Central memory CD8-positive, alpha-beta T cell (primary cell): ENCODE measurements at regions not wholly inside any gene's neighbourhood (a gene's known extent, or its start where the extent isn't known, plus 50 kb on each side); places are given as distances from the start of the nearest gene placed in this dataset.

ENCODE experiments used
- ATAC-seq: fragments of 150-1000 bp; cut with Tn5 transposase; replicated peaks from 2 replicates; pipeline ENCODE4 v1.10.0; 2022; ENCODE audit warnings: mild to moderate bottlenecking, moderate FRiP score, moderate number of reproducible peaks; ENCODE audit not compliant: poor library complexity, severe bottlenecking; ENCODE audit errors: extremely low read depth
- DNase-seq, 2 donors: peaks; one replicate each; pipeline ENCODE4 v3.0.0; 2021; ENCODE audit warnings: low spot score in 2 of 2
- H3K27ac Mint-ChIP-seq: one replicate; pipeline ENCODE4 v1.8.0; 2022; ENCODE audit warnings: low read depth, mild to moderate bottlenecking, moderate library complexity, mixed read lengths
- H3K27me3 Mint-ChIP-seq: one replicate; pipeline ENCODE4 v1.8.0; 2022; ENCODE audit warnings: mixed read lengths
- H3K36me3 Mint-ChIP-seq: one replicate; pipeline ENCODE4 v1.8.0; 2022; ENCODE audit warnings: mild to moderate bottlenecking, moderate library complexity, mixed read lengths; ENCODE audit not compliant: insufficient read depth
- H3K4me1 Mint-ChIP-seq: one replicate; pipeline ENCODE4 v1.8.0; 2022; ENCODE audit warnings: mixed read lengths
- H3K4me3 Mint-ChIP-seq: one replicate; pipeline ENCODE4 v1.8.0; 2022; ENCODE audit warnings: mild to moderate bottlenecking, moderate library complexity, mixed read lengths
- H3K9me3 Mint-ChIP-seq: one replicate; pipeline ENCODE4 v1.8.0; 2022; ENCODE audit warnings: mixed read lengths

- H3K36me3 Mint-ChIP-seq, result no peaks in the 10 kb centered on the region
- H3K4me3 Mint-ChIP-seq, result no peak overlapping the region
- ATAC-seq (no peak), DNase-seq (no peak)
- H3K27me3 Mint-ChIP-seq, result peaks cover 10% of the 10 kb centered on the region
- H3K27ac Mint-ChIP-seq, result no peak overlapping the region
- peaks cover 6% of the 10 kb centered on the region for H3K4me1 Mint-ChIP-seq
- H3K9me3 Mint-ChIP-seq, result no peaks in the 10 kb centered on the region
Observed at GRCh38 chr5:109947667-109948066, 257.9 kb downstream of the MAN2A1 start.

GRCh38 chr5:109950634-109951033, 260.9 kb downstream of the MAN2A1 start:
- DNase-seq (no peak), ATAC-seq (no peak)
- H3K27ac Mint-ChIP-seq, result no peak overlapping the region
- H3K4me1 Mint-ChIP-seq, result no peaks in the 10 kb centered on the region
- peaks cover 10% of the 10 kb centered on the region for H3K27me3 Mint-ChIP-seq
- no peaks in the 10 kb centered on the region for H3K9me3 Mint-ChIP-seq
- no peak overlapping the region for H3K4me3 Mint-ChIP-seq
- H3K36me3 Mint-ChIP-seq, result no peaks in the 10 kb centered on the region

DNA sequence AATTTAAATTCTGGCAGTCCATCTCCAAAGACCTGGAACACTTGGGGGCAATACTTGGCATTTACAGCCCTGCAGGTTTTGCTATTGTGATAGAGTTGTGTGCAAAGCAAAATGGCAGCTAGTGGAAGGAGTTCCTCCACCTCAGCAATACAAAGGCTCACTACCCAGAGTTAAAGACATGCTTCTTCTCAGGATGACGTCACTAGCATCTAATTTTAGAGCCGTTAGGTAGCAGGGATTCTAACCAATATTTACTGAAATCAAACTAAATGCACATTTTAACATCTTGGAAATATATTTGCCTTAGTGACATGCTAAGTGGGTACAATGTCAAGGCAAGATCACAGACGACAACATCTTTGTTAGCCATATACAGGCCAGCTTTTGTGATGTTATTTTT, 261.6 kb downstream of the MAN2A1 start:
- no peaks in the 10 kb centered on the region for H3K4me1 Mint-ChIP-seq
- H3K27ac Mint-ChIP-seq, result no peak overlapping the region
- peaks cover 10% of the 10 kb centered on the region for H3K27me3 Mint-ChIP-seq
- H3K9me3 Mint-ChIP-seq, result no peaks in the 10 kb centered on the region
- H3K36me3 Mint-ChIP-seq, result no peaks in the 10 kb centered on the region
- H3K4me3 Mint-ChIP-seq, result no peak overlapping the region
- ATAC-seq (no peak), DNase-seq (no peak)

DNA sequence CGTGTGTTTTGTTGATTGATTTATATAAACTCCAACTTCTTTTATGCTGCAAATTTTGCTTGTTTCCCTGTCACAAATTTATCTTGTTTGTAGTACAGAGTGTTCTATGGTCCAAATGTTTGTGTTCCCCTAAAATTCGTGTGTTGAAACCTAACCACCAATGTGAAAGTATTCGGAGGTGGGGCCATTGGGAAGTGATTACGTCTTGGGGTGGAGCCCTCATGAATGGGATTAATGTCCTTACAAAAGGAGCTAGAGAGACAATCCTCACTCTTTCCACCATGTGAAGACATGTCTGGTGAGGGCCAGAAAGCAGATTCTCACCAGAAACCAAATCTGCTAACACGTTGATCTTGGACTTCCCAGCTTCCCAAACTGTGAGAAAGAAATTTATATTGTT, 262.0 kb downstream of the MAN2A1 start:
- Mint-ChIP-seq H3K4me3 (no peak overlapping the region), H3K27me3 (peaks cover 6% of the 10 kb centered on the region), H3K27ac (no peak overlapping the region), H3K4me1 (no peaks in the 10 kb centered on the region), H3K9me3 (no peaks in the 10 kb centered on the region), H3K36me3 (no peaks in the 10 kb centered on the region)
- no peak for DNase-seq
- no peak for ATAC-seq

DNA sequence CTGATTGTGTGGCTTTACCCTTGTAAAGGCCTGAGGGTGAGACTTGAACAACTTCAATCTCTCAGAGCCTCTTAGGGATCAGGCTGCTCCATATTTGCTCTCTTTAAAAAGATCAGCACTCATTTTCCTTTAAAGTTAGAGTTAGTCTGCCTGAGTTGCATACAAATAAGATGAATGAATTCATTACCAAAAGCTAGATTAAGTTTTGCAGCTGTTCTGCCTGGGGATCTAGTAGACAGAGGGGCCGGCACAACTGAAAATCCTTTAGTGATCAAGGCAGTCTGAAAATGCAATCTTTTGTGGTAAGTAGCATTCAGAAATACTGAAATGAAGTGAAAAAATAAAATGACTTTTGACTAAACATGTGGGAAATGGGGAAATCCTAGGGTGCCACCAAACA, 264.0 kb downstream of the MAN2A1 start:
- Mint-ChIP-seq H3K9me3 (no peaks in the 10 kb centered on the region), H3K27ac (no peak overlapping the region), H3K36me3 (no peaks in the 10 kb centered on the region), H3K27me3 (no peaks in the 10 kb centered on the region), H3K4me3 (no peak overlapping the region), H3K4me1 (peaks cover 6% of the 10 kb centered on the region)
- ATAC-seq (no peak), DNase-seq (no peak)

- Mint-ChIP-seq H3K27me3 (no peaks in the 10 kb centered on the region), H3K9me3 (no peaks in the 10 kb centered on the region), H3K4me3 (no peak overlapping the region), H3K4me1 (peaks cover 6% of the 10 kb centered on the region), H3K36me3 (no peaks in the 10 kb centered on the region), H3K27ac (no peak overlapping the region)
- no peak for ATAC-seq
- DNase-seq, result no peak
Observed at GRCh38 chr5:109956884-109957283, 267.2 kb downstream of the MAN2A1 start.

- H3K9me3 Mint-ChIP-seq, result no peaks in the 10 kb centered on the region
- H3K27ac Mint-ChIP-seq, result no peak overlapping the region
- peaks cover 6% of the 10 kb centered on the region for H3K4me1 Mint-ChIP-seq
- ATAC-seq (no peak), DNase-seq (no peak)
- no peaks in the 10 kb centered on the region for H3K27me3 Mint-ChIP-seq
- no peaks in the 10 kb centered on the region for H3K36me3 Mint-ChIP-seq
- H3K4me3 Mint-ChIP-seq, result no peak overlapping the region
Observed at GRCh38 chr5:109958082-109958481, 268.4 kb downstream of the MAN2A1 start.

DNA sequence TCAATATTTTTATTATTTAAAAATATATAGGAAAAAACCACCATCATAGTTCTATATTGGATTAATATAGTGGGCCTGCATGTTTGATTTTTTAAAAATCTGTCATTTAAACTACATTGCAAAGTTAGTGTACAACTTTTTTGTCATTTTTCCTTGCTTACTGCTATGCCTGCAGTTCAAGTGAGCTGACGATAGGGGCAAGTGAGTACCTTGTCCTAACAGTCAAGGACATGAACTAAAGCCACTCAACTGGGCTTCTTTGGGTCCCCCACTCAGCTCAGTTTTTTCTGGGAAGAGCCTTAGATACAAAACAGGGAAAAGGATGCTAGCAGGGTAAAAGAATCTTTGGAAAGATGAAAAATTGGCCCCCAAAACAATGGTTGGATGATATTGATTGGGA, 269.9 kb downstream of the MAN2A1 start:
- Mint-ChIP-seq H3K36me3 (no peaks in the 10 kb centered on the region), H3K27ac (no peak overlapping the region), H3K27me3 (no peaks in the 10 kb centered on the region)

GRCh38 chr5:109961751-109962150, 272.0 kb downstream of the MAN2A1 start:
- ATAC-seq, result no peak
- no peaks in the 10 kb centered on the region for H3K9me3 Mint-ChIP-seq
- no peak overlapping the region for H3K4me3 Mint-ChIP-seq
- peaks cover 6% of the 10 kb centered on the region for H3K4me1 Mint-ChIP-seq
- DNase-seq, result no peak
- H3K36me3 Mint-ChIP-seq, result no peaks in the 10 kb centered on the region
- no peak overlapping the region for H3K27ac Mint-ChIP-seq
- no peaks in the 10 kb centered on the region for H3K27me3 Mint-ChIP-seq

More for the DNA sequence above, 269.9 kb downstream of the MAN2A1 start:
- no peaks in the 10 kb centered on the region for H3K9me3 Mint-ChIP-seq
- DNase-seq (no peak), ATAC-seq (no peak)
- no peak overlapping the region for H3K4me3 Mint-ChIP-seq
- H3K4me1 Mint-ChIP-seq, result peaks cover 6% of the 10 kb centered on the region

- Mint-ChIP-seq H3K36me3 (no peaks in the 10 kb centered on the region), H3K9me3 (no peaks in the 10 kb centered on the region), H3K27me3 (no peaks in the 10 kb centered on the region), H3K27ac (no peak overlapping the region), H3K4me3 (no peak overlapping the region), H3K4me1 (peaks cover 6% of the 10 kb centered on the region)
- no peak for ATAC-seq
- DNase-seq, result no peak
Observed at GRCh38 chr5:109962882-109963603, 273.3 kb downstream of the MAN2A1 start.

- no peak overlapping the region for H3K27ac Mint-ChIP-seq
- no peaks in the 10 kb centered on the region for H3K27me3 Mint-ChIP-seq
- no peak overlapping the region for H3K4me3 Mint-ChIP-seq
- DNase-seq (no peak), ATAC-seq (no peak)
- H3K9me3 Mint-ChIP-seq, result no peaks in the 10 kb centered on the region
- no peaks in the 10 kb centered on the region for H3K4me1 Mint-ChIP-seq
- H3K36me3 Mint-ChIP-seq, result no peaks in the 10 kb centered on the region
Observed at GRCh38 chr5:109964136-109964535, 274.4 kb downstream of the MAN2A1 start.

- Mint-ChIP-seq H3K9me3 (no peaks in the 10 kb centered on the region), H3K27me3 (no peaks in the 10 kb centered on the region)
Observed at GRCh38 chr5:109965634-109966033, 275.9 kb downstream of the MAN2A1 start.

GRCh38 chr5:109971968-109972367, 282.2 kb downstream of the MAN2A1 start:
- Mint-ChIP-seq H3K9me3 (no peaks in the 10 kb centered on the region), H3K4me1 (no peaks in the 10 kb centered on the region)

More at GRCh38 chr5:109965634-109966033, 275.9 kb downstream of the MAN2A1 start:
- Mint-ChIP-seq H3K36me3 (no peaks in the 10 kb centered on the region), H3K27ac (no peak overlapping the region), H3K4me3 (no peak overlapping the region), H3K4me1 (no peaks in the 10 kb centered on the region)
- DNase-seq (no peak), ATAC-seq (no peak)

More at GRCh38 chr5:109971968-109972367, 282.2 kb downstream of the MAN2A1 start:
- Mint-ChIP-seq H3K27ac (no peak overlapping the region), H3K4me3 (no peak overlapping the region), H3K27me3 (no peaks in the 10 kb centered on the region), H3K36me3 (no peaks in the 10 kb centered on the region)
- ATAC-seq, result no peak
- DNase-seq, result no peak
